DMS153 (cell line): ENCODE measurements at regions not wholly inside any gene's neighbourhood (a gene's known extent, or its start where the extent isn't known, plus 50 kb on each side); places are given as distances from the start of the nearest gene placed in this dataset.
"Not testable (repeated sequence)": the region's sequence is repeated elsewhere in the genome, so short reads cannot be mapped to it uniquely, and the experiment has no call there.

Experiments
- DNase-seq: peaks from one replicate; lab custom pipeline; 2025; lab: John Stamatoyannopoulos, UW

- DNase-seq: no peak
Measured at GRCh38 chrX:44785652-44786051, 58.2 kb upstream of the DUSP21 start.

- no peak for DNase-seq
Measured at GRCh38 chrX:44784241-44784640, 59.6 kb upstream of the DUSP21 start.

- DNase-seq: no peak
Measured at GRCh38 chrX:44778254-44778653, 65.6 kb upstream of the DUSP21 start.

GRCh38 chrX:44775726-44776125, 68.1 kb upstream of the DUSP21 start:
- no peak for DNase-seq

- not testable (repeated sequence) for DNase-seq
Measured at GRCh38 chrX:44774066-44774465, 69.8 kb upstream of the DUSP21 start.

GRCh38 chrX:44770121-44770520, 73.7 kb upstream of the DUSP21 start:
- DNase-seq: no peak

GRCh38 chrX:44767308-44767707, 76.5 kb upstream of the DUSP21 start:
- DNase-seq: no peak

- no peak for DNase-seq
Measured at GRCh38 chrX:44765556-44765955, 78.3 kb upstream of the DUSP21 start.

- no peak for DNase-seq
Measured at GRCh38 chrX:44747969-44748368, 95.9 kb upstream of the DUSP21 start.

- no peak for DNase-seq
Measured at GRCh38 chrX:44747317-44747716, 96.5 kb upstream of the DUSP21 start.

GRCh38 chrX:44744799-44745198, 99.0 kb upstream of the DUSP21 start:
- no peak for DNase-seq

GRCh38 chrX:44742480-44743155, 101.2 kb upstream of the DUSP21 start:
- no peak for DNase-seq

- not testable (repeated sequence) for DNase-seq
Measured at GRCh38 chrX:44741859-44742258, 102.0 kb upstream of the DUSP21 start.

GRCh38 chrX:44741458-44741857, 102.4 kb upstream of the DUSP21 start:
- not testable (repeated sequence) for DNase-seq

- DNase-seq: no peak
Measured at GRCh38 chrX:44735498-44735897, 108.3 kb upstream of the DUSP21 start.

- DNase-seq: no peak
Measured at GRCh38 chrX:44733931-44734330, 109.9 kb upstream of the DUSP21 start.

- no peak for DNase-seq
Measured at GRCh38 chrX:44731160-44731559, 112.7 kb upstream of the DUSP21 start.

GRCh38 chrX:44723426-44723825, 120.4 kb upstream of the DUSP21 start:
- DNase-seq: no peak

GRCh38 chrX:44708470-44708869, 135.4 kb upstream of the DUSP21 start:
- DNase-seq: no peak

- DNase-seq: no peak
Measured at GRCh38 chrX:44705817-44706551, 137.8 kb upstream of the DUSP21 start.

GRCh38 chrX:44698357-44698756, 145.5 kb upstream of the DUSP21 start:
- no peak for DNase-seq

GRCh38 chrX:44693255-44693654, 150.6 kb upstream of the DUSP21 start:
- DNase-seq: no peak

- no peak for DNase-seq
Measured at GRCh38 chrX:44690129-44690528, 147.5 kb upstream of the FUNDC1 start.
